HG02973 (cell line): ENCODE measurements at regions not wholly inside any gene's neighbourhood (a gene's known extent, or its start where the extent isn't known, plus 50 kb on each side); places are given as distances from the start of the nearest gene placed in this dataset.
A peak's percentile ranks its signal among the peaks of the same experiment; 100 is the strongest.

Experiments used
- ATAC-seq: cut with Tn5 transposase; IDR thresholded peaks from one replicate; pipeline ENCODE4 v1.9.1; 2021; ENCODE audit warnings: moderate library complexity; ENCODE audit not compliant: unreplicated experiment

- no peak for ATAC-seq
These were observed 92.7 kb downstream of the PCSK1 start for GRCh38 chr5:96340357-96340756.

GRCh38 chr5:96339862-96340261 lies 93.2 kb downstream of the PCSK1 start:
- no peak for ATAC-seq

GRCh38 chr5:96338624-96339415 lies 94.2 kb downstream of the PCSK1 start:
- ATAC-seq: no peak

- no peak for ATAC-seq
These were observed 95.0 kb downstream of the PCSK1 start for GRCh38 chr5:96338091-96338490.

GRCh38 chr5:96337048-96337781 lies 95.8 kb downstream of the PCSK1 start:
- ATAC-seq: peak; percentile 39

GRCh38 chr5:96336351-96336985 lies 96.6 kb downstream of the PCSK1 start:
- ATAC-seq: peak; percentile 57

GRCh38 chr5:96335873-96336272 lies 97.2 kb downstream of the PCSK1 start:
- no peak for ATAC-seq

GRCh38 chr5:96333391-96333790 lies 99.7 kb downstream of the PCSK1 start:
- no peak for ATAC-seq

GRCh38 chr5:96332535-96333366 lies 100.3 kb downstream of the PCSK1 start:
- no peak for ATAC-seq

- ATAC-seq: no peak
These were observed 101.2 kb downstream of the PCSK1 start for GRCh38 chr5:96331681-96332361.

- ATAC-seq: no peak
These were observed 101.8 kb downstream of the PCSK1 start for GRCh38 chr5:96331210-96331609.

GRCh38 chr5:96330530-96331140 lies 102.4 kb downstream of the PCSK1 start:
- ATAC-seq: no peak

- ATAC-seq: no peak
These were observed 103.0 kb downstream of the PCSK1 start for GRCh38 chr5:96329886-96330529.

GRCh38 chr5:96329289-96329688 lies 103.8 kb downstream of the PCSK1 start:
- ATAC-seq: no peak

GRCh38 chr5:96327722-96328121 lies 105.3 kb downstream of the PCSK1 start:
- ATAC-seq: no peak

GRCh38 chr5:96326902-96327301 lies 106.1 kb downstream of the PCSK1 start:
- peak; percentile 92 for ATAC-seq

GRCh38 chr5:96324708-96325107 lies 108.3 kb downstream of the PCSK1 start:
- no peak for ATAC-seq

GRCh38 chr5:96322865-96323264 lies 110.2 kb downstream of the PCSK1 start:
- ATAC-seq: no peak

- no peak for ATAC-seq
These were observed 110.8 kb downstream of the PCSK1 start for GRCh38 chr5:96322217-96322616.
